ENCODE measurements at regions not wholly inside any gene's neighbourhood (a gene's known extent, or its start where the extent isn't known, plus 50 kb on each side); places are given as distances from the start of the nearest gene placed in this dataset.

DNA sequence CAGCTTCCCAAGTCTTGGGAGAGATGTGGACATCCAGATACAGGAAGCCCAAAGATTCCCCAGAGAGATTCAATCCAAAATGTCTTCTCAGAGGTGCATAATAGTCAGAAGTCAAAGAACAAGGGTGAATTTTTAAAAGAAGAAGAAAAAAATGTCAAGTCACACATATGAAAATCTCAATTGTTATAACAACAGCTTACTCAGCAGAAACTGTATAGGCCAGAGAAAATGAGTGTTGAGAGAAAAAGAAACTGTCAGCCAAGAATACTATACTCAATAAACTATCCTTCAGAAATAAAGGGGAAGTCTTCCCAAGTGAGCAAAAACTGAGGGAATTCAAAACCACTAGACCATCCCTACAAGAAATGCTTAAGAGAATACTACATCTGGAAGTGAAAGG lies 612.9 kb upstream of the POU3F3 start:
- no peak overlapping the region for H3K4me3 ChIP-seq (ENCODE audit: low read depth, low read length)
- TF ChIP-seq, protein P1, sequence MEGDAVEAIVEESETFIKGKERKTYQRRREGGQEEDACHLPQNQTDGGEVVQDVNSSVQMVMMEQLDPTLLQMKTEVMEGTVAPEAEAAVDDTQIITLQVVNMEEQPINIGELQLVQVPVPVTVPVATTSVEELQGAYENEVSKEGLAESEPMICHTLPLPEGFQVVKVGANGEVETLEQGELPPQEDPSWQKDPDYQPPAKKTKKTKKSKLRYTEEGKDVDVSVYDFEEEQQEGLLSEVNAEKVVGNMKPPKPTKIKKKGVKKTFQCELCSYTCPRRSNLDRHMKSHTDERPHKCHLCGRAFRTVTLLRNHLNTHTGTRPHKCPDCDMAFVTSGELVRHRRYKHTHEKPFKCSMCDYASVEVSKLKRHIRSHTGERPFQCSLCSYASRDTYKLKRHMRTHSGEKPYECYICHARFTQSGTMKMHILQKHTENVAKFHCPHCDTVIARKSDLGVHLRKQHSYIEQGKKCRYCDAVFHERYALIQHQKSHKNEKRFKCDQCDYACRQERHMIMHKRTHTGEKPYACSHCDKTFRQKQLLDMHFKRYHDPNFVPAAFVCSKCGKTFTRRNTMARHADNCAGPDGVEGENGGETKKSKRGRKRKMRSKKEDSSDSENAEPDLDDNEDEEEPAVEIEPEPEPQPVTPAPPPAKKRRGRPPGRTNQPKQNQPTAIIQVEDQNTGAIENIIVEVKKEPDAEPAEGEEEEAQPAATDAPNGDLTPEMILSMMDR (IDR thresholded peaks at IDR 0.05; ENCODE audit: low read depth, low read length), result no peak
- H3K27me3 ChIP-seq (ENCODE audit: control insufficient read depth, insufficient read depth, low read length), result no peaks in the 10 kb centered on the region
- POLR2A ChIA-PET, result no interaction called here
- CTCF ChIA-PET, result no interaction called here
- peaks cover 6% of the 10 kb centered on the region for H3K9me3 ChIP-seq (ENCODE audit: control insufficient read depth, insufficient read depth, low read length)
- no peak overlapping the region for H3K27ac ChIP-seq (ENCODE audit: low read depth, low read length)
- no peak for DNase-seq (ENCODE audit: low read depth, low spot score)

DNA sequence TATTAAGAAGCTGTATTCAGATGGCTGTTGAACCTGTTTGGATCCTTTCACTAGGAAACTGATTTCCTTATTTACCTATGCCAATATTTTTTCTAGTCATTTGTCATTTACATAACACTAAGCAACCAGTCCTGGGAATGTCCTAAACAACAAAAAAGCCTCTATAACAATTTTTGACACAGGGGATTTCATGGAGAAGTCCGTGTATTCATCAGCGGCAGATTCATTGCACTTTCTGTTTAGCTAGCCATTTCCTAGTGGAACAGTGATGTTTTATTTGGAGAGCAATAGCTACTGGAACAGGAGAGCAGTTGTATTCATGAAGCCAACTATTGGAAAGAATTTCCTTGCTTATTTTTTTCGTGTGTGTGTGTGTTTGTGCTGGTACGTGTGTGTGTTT lies 604.3 kb upstream of the POU3F3 start:
- TF ChIP-seq, protein P1 (IDR thresholded peaks at IDR 0.05; ENCODE audit: low read depth, low read length), result no peak
- Histone ChIP-seq H3K27ac (ENCODE audit: low read depth, low read length) (no peak overlapping the region), H3K9me3 (ENCODE audit: control insufficient read depth, insufficient read depth, low read length) (peaks cover 11% of the 10 kb centered on the region; the same call in 1 of the 2 replicates), H3K27me3 (ENCODE audit: control insufficient read depth, insufficient read depth, low read length) (no peaks in the 10 kb centered on the region), H3K4me3 (ENCODE audit: low read depth, low read length) (no peak overlapping the region)
- CTCF ChIA-PET, result no interaction called here
- POLR2A ChIA-PET, result no interaction called here
- no peak for DNase-seq (ENCODE audit: low read depth, low spot score)

DNA sequence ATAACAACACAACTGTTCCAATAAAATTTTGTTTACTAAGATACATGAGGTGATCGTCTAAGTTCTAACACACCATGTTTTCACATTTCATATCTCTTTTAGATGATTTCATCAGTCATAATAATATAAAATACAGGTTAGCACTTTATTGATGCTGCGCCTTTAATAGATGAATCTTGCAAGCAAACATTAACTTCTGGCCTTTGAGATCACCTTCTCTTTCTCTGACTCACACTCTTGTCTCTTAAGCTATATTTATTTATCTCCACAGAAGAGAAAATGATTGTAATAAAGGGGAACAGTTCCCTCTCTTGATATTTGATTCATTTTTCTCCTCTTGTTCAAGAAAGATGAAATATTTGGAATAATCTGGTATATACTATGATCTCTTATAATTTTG lies 603.3 kb upstream of the POU3F3 start:
- DNase-seq (ENCODE audit: low read depth, low spot score), result no peak
- POLR2A ChIA-PET, result no interaction called here
- CTCF ChIA-PET, result no interaction called here
- H3K27me3 ChIP-seq (ENCODE audit: control insufficient read depth, insufficient read depth, low read length), result no peaks in the 10 kb centered on the region
- H3K4me3 ChIP-seq (ENCODE audit: low read depth, low read length), result no peak overlapping the region
- peaks cover 11% of the 10 kb centered on the region; the same call in 1 of the 2 replicates for H3K9me3 ChIP-seq (ENCODE audit: control insufficient read depth, insufficient read depth, low read length)
- TF ChIP-seq, protein P1 (IDR thresholded peaks at IDR 0.05; ENCODE audit: low read depth, low read length), result no peak
- H3K27ac ChIP-seq (ENCODE audit: low read depth, low read length), result no peak overlapping the region

DNA sequence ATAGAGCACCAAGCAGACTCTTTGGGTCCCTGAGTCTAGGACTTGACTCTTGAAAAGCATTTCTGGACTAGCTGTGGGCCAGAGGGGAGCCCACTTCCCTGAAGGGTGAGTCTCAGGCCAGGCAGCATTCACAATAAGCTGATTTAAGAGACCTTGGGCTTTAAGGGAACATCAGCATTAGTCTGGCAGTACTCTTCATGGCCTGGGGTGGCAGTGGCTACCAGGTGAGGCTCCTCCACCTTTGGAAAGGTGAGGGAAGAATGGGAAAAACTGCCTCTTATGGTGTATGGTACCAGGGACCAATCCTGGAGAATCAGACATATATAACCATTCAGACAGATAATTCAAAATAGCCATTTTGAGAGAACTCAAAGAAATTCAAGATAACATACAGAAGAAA lies 599.9 kb upstream of the POU3F3 start:
- CTCF ChIA-PET, result no interaction called here
- DNase-seq (ENCODE audit: low read depth, low spot score), result no peak
- TF ChIP-seq, protein P1 (IDR thresholded peaks at IDR 0.05; ENCODE audit: low read depth, low read length), result no peak

DNA sequence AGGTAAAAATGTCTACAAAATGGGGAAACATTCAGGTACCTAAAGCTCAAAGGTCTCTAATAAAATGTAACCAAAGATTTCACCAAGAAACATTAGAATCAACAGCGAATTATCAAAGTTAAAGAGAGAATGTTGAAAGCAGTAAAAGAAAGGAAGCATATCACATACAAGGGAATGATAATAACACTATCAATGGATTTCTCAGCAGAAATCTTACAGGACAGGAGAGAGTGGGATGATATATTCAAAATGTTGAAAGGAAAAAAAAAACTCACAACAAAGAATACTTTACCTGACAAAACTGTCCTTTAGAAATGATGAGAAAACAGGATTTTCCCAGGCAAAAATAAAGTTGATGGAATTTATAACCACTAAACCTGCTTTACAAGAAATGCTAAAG lies 591.2 kb upstream of the POU3F3 start:
- CTCF ChIA-PET, result no interaction called here
- Histone ChIP-seq H3K27me3 (ENCODE audit: control insufficient read depth, insufficient read depth, low read length) (no peaks in the 10 kb centered on the region), H3K9me3 (ENCODE audit: control insufficient read depth, insufficient read depth, low read length) (peaks cover 14% of the 10 kb centered on the region), H3K4me3 (ENCODE audit: low read depth, low read length) (no peak overlapping the region), H3K27ac (ENCODE audit: low read depth, low read length) (no peak overlapping the region)
- POLR2A ChIA-PET, result no interaction called here
- TF ChIP-seq, protein P1 (IDR thresholded peaks at IDR 0.05; ENCODE audit: low read depth, low read length), result no peak
- no peak for DNase-seq (ENCODE audit: low read depth, low spot score)

More for the DNA sequence above, 599.9 kb upstream of the POU3F3 start:
- POLR2A ChIA-PET, result no interaction called here
- no peak overlapping the region for H3K27ac ChIP-seq (ENCODE audit: low read depth, low read length)
- no peak overlapping the region for H3K4me3 ChIP-seq (ENCODE audit: low read depth, low read length)
- H3K9me3 ChIP-seq (ENCODE audit: control insufficient read depth, insufficient read depth, low read length), result peaks cover 11% of the 10 kb centered on the region; the same call in 1 of the 2 replicates
- H3K27me3 ChIP-seq (ENCODE audit: control insufficient read depth, insufficient read depth, low read length), result no peaks in the 10 kb centered on the region

Measured in AG04450 (cell line).